Liver (tissue), 7 donors: ENCODE measurements at regions not wholly inside any gene's neighbourhood (a gene's known extent, or its start where the extent isn't known, plus 50 kb on each side); places are given as distances from the start of the nearest gene placed in this dataset.

ENCODE experiments used
- DNase-seq: peaks from one replicate; pipeline ENCODE4 v3.0.0-alpha.2; 2017; ENCODE audit warnings: low spot score
- H3K27ac ChIP-seq, 2 donors: one replicate each; pipeline ENCODE4 v1.7.0; 2013; ENCODE audit warnings: inconsistent platforms in 2 of 2, low read length in 2 of 2, control low read depth in 1 of 2, low read depth in 1 of 2, mild to moderate bottlenecking in 1 of 2
- H3K27me3 ChIP-seq, 4 donors: one replicate each; pipeline versions ENCODE4 v1.6.1 to v1.7.0; 2013; ENCODE audit warnings: low read length in 3 of 4, inconsistent platforms in 1 of 4, mild to moderate bottlenecking in 1 of 4, moderate library complexity in 1 of 4; ENCODE audit not compliant: control insufficient read depth in 4 of 4, insufficient read depth in 4 of 4
- H3K36me3 ChIP-seq, 4 donors: one replicate each; pipeline versions ENCODE4 v1.6.1 to v1.7.0; 2013; ENCODE audit warnings: low read length in 3 of 4, mild to moderate bottlenecking in 3 of 4, low read depth in 1 of 4, moderate library complexity in 1 of 4; ENCODE audit not compliant: control insufficient read depth in 4 of 4, insufficient read depth in 3 of 4
- H3K4me1 ChIP-seq, 4 donors: one replicate each; pipeline versions ENCODE4 v1.6.1 to v1.7.0; 2013; ENCODE audit warnings: low read length in 3 of 4, mild to moderate bottlenecking in 3 of 4, moderate library complexity in 1 of 4; ENCODE audit not compliant: control insufficient read depth in 4 of 4, insufficient read depth in 4 of 4
- H3K4me3 ChIP-seq, 3 donors: one replicate each; pipeline versions ENCODE4 v1.6.1 to v1.7.0; 2013; ENCODE audit warnings: low read length in 3 of 3, control low read depth in 1 of 3, low read depth in 1 of 3, mild to moderate bottlenecking in 1 of 3
- H3K9ac ChIP-seq, 2 donors: one replicate each; pipeline ENCODE4 v1.7.0; 2013; ENCODE audit warnings: low read length in 2 of 2, mild to moderate bottlenecking in 2 of 2, moderate library complexity in 2 of 2, control low read depth in 1 of 2, low read depth in 1 of 2
- H3K9me3 ChIP-seq, 4 donors: one replicate each; pipeline versions ENCODE4 v1.6.1 to v1.7.0; 2013; ENCODE audit warnings: low read length in 3 of 4; ENCODE audit not compliant: control insufficient read depth in 4 of 4
- EGR1 ChIP-seq, 2 donors: IDR thresholded peaks; 2 replicates each; pipeline ENCODE4 v1.6.1; 2016 to 2018; ENCODE audit warnings: antibody characterized with exemption in 2 of 2, low read depth in 2 of 2
- FOXA2 ChIP-seq: IDR thresholded peaks from 2 replicates; pipeline ENCODE4 v1.6.1; 2016; ENCODE audit warnings: antibody characterized with exemption
- HNF4A ChIP-seq, 2 donors: conservative IDR thresholded peaks; 2 replicates each; pipeline ENCODE4 v1.6.1; 2016; ENCODE audit warnings: antibody characterized with exemption in 2 of 2, mild to moderate bottlenecking in 2 of 2
- HNF4G ChIP-seq: IDR thresholded peaks from 2 replicates; pipeline ENCODE4 v1.6.1; 2016; ENCODE audit warnings: antibody characterized with exemption
- JUND ChIP-seq, 2 donors: IDR thresholded peaks; 2 replicates each; pipeline ENCODE4 v1.6.1; 2016; ENCODE audit warnings: antibody characterized with exemption in 2 of 2
- NR2F2 ChIP-seq: IDR thresholded peaks from 2 replicates; pipeline ENCODE4 v1.6.1; 2016; ENCODE audit warnings: antibody characterized with exemption
- SP1 ChIP-seq: IDR thresholded peaks from 2 replicates; pipeline ENCODE4 v1.6.1; 2018; ENCODE audit warnings: antibody characterized with exemption, mild to moderate bottlenecking
- TAF1 ChIP-seq: conservative IDR thresholded peaks from 2 replicates; pipeline ENCODE4 v1.6.1; 2016; ENCODE audit warnings: antibody characterized with exemption, mild to moderate bottlenecking
- YY1 ChIP-seq: IDR thresholded peaks from 2 replicates; pipeline ENCODE4 v1.6.1; 2016; ENCODE audit warnings: antibody characterized with exemption, mild to moderate bottlenecking
- WGBS: extraction: QIAGEN DNeasy Blood & Tissue Kit; methylation state at CpG from one replicate; pipeline ENCODE4 v1.1.7; 2013; 5-methylcytosine and 5-hydroxymethylcytosine counted together
- TF ChIP-seq, protein P1 (sequence below): IDR thresholded peaks from 2 replicates; pipeline ENCODE4 v1.6.1; 2016; ENCODE audit warnings: antibody characterized with exemption
- TF ChIP-seq, protein P2 (sequence below): IDR thresholded peaks from 2 replicates; pipeline ENCODE4 v1.6.1; 2016; ENCODE audit warnings: antibody characterized with exemption
- TF ChIP-seq, protein P3 (sequence below): IDR thresholded peaks from 2 replicates; pipeline ENCODE4 v1.6.1; 2016; ENCODE audit warnings: antibody characterized with exemption
- TF ChIP-seq, protein P4 (sequence below): IDR thresholded peaks from 2 replicates; pipeline ENCODE4 v1.6.1; 2016; ENCODE audit warnings: antibody characterized with exemption, mild to moderate bottlenecking
- donor health status: healthy.
- donor health status: healthy.
- donor health status: healthy.
- donor health status: healthy.

DNA sequence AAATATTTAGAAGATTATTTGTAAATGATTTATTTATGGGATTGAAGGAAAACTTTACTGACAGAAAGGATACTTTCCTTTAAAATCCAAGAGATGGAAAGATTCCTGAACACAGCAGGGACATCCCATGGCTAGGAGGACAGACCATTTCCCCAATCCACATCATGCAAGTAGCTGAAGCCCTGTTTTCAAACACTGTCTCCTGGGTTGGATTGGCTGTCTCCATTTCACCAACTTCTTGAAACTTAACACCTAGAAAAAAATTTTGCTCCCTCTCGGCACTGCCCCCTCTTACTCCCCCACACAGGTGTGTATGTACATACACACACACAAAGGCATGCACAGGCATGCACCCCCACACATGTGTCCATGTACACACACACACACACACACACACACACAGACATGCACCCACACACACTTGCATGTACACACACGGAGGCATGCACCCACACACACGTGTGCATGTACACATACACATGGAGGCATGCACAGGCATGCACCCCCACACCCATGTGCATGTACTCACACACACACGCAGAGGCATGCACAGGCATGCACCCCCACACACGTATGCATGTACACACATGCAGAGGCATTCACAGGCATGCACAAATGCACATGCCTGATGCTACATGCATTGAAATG lies 320.0 kb downstream of the CHRM3 start:
- Histone ChIP-seq H3K4me3 (no peak overlapping the region), H3K9me3 (no peaks in the 10 kb centered on the region), H3K36me3 (no peaks in the 10 kb centered on the region), H3K4me1 (no peaks in the 10 kb centered on the region), H3K9ac (no peak overlapping the region), H3K27me3 (peaks cover 0 to 4% (median 1%) of the 10 kb centered on the region in 4 donors), H3K27ac (no peak overlapping the region)
- 77% methylated on average over 5 of the region's 5 CpGs for WGBS
- no peak for DNase-seq
- no peak for TF ChIP-seq EGR1 (IDR thresholded peaks at IDR 0.05; ENCODE audit: low read depth in 2 of 2)
- TF ChIP-seq, protein P1, sequence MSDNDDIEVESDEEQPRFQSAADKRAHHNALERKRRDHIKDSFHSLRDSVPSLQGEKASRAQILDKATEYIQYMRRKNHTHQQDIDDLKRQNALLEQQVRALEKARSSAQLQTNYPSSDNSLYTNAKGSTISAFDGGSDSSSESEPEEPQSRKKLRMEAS: no peak
- TF ChIP-seq, protein P2, sequence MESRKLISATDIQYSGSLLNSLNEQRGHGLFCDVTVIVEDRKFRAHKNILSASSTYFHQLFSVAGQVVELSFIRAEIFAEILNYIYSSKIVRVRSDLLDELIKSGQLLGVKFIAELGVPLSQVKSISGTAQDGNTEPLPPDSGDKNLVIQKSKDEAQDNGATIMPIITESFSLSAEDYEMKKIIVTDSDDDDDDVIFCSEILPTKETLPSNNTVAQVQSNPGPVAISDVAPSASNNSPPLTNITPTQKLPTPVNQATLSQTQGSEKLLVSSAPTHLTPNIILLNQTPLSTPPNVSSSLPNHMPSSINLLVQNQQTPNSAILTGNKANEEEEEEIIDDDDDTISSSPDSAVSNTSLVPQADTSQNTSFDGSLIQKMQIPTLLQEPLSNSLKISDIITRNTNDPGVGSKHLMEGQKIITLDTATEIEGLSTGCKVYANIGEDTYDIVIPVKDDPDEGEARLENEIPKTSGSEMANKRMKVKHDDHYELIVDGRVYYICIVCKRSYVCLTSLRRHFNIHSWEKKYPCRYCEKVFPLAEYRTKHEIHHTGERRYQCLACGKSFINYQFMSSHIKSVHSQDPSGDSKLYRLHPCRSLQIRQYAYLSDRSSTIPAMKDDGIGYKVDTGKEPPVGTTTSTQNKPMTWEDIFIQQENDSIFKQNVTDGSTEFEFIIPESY: no peak
- no peak for TF ChIP-seq TAF1
- no peak for TF ChIP-seq HNF4A (conservative IDR thresholded peaks at IDR 0.05)
- no peak for TF ChIP-seq SP1
- TF ChIP-seq JUND (IDR thresholded peaks at IDR 0.05): no peak
- no peak for TF ChIP-seq YY1
- TF ChIP-seq, protein P3, sequence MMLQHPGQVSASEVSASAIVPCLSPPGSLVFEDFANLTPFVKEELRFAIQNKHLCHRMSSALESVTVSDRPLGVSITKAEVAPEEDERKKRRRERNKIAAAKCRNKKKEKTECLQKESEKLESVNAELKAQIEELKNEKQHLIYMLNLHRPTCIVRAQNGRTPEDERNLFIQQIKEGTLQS: no peak

DNA sequence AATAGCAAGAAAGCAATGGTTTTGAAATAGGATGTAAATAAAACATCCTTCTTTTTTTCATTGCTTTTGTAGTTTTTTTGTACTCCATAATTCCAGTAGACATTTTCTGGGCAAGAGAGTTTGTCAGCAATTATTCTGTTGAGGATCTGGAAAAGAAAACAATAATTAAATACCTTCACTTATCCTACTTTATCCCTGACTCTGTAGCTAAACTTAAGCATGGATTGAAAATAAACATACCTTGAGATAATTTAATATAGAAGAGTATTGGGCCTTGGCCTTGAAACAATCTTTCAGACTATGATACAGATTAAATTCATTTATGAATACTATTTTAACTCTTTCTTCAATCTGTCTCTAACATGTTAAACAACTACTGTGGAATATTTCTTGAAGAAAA lies 321.2 kb downstream of the CHRM3 start:
- Histone ChIP-seq H3K27me3 (peaks cover 0 to 4% (median 1%) of the 10 kb centered on the region in 4 donors), H3K9ac (no peak overlapping the region), H3K36me3 (no peaks in the 10 kb centered on the region), H3K9me3 (no peaks in the 10 kb centered on the region), H3K4me3 (no peak overlapping the region), H3K4me1 (no peaks in the 10 kb centered on the region), H3K27ac (no peak overlapping the region)
- no peak for DNase-seq
- TF ChIP-seq HNF4G (no peak), JUND (IDR thresholded peaks at IDR 0.05) (no peak), NR2F2 (no peak)
- TF ChIP-seq, protein P1: no peak

DNA sequence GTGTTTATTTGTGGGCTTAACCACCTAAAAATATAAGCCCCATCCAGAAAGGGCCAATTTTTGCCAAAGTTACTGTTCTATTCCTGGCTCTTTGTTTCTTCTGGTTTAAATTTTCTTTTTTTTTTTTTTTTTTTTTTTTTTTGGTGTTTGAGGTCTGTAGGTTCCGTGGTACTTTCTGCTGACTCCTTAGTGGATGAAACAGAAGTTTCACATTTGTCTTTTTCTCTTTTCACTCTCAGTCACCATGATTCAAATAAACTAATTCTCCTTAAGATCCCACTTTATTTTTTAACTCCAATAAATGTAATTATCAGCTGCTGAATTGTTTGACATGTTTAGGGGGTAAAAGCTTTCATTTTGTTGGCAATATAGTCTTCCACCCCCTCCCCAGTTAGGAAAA lies 322.3 kb downstream of the CHRM3 start:
- TF ChIP-seq FOXA2: no peak
- TF ChIP-seq, protein P3: no peak
- TF ChIP-seq JUND (IDR thresholded peaks at IDR 0.05): no peak
- TF ChIP-seq, protein P1: no peak
- TF ChIP-seq, protein P4, sequence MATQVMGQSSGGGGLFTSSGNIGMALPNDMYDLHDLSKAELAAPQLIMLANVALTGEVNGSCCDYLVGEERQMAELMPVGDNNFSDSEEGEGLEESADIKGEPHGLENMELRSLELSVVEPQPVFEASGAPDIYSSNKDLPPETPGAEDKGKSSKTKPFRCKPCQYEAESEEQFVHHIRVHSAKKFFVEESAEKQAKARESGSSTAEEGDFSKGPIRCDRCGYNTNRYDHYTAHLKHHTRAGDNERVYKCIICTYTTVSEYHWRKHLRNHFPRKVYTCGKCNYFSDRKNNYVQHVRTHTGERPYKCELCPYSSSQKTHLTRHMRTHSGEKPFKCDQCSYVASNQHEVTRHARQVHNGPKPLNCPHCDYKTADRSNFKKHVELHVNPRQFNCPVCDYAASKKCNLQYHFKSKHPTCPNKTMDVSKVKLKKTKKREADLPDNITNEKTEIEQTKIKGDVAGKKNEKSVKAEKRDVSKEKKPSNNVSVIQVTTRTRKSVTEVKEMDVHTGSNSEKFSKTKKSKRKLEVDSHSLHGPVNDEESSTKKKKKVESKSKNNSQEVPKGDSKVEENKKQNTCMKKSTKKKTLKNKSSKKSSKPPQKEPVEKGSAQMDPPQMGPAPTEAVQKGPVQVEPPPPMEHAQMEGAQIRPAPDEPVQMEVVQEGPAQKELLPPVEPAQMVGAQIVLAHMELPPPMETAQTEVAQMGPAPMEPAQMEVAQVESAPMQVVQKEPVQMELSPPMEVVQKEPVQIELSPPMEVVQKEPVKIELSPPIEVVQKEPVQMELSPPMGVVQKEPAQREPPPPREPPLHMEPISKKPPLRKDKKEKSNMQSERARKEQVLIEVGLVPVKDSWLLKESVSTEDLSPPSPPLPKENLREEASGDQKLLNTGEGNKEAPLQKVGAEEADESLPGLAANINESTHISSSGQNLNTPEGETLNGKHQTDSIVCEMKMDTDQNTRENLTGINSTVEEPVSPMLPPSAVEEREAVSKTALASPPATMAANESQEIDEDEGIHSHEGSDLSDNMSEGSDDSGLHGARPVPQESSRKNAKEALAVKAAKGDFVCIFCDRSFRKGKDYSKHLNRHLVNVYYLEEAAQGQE: no peak
- Histone ChIP-seq H3K27ac (no peak overlapping the region), H3K4me3 (no peak overlapping the region), H3K9me3 (no peaks in the 10 kb centered on the region), H3K9ac (no peak overlapping the region), H3K36me3 (no peaks in the 10 kb centered on the region), H3K27me3 (peaks cover 0 to 4% (median 1%) of the 10 kb centered on the region in 4 donors), H3K4me1 (no peaks in the 10 kb centered on the region)
- WGBS: 73% methylated on average over 1 of the region's 1 CpG
- no peak for DNase-seq
